ENCODE measurements at regions not wholly inside any gene's neighbourhood (a gene's known extent, or its start where the extent isn't known, plus 50 kb on each side); places are given as distances from the start of the nearest gene placed in this dataset.

DNA sequence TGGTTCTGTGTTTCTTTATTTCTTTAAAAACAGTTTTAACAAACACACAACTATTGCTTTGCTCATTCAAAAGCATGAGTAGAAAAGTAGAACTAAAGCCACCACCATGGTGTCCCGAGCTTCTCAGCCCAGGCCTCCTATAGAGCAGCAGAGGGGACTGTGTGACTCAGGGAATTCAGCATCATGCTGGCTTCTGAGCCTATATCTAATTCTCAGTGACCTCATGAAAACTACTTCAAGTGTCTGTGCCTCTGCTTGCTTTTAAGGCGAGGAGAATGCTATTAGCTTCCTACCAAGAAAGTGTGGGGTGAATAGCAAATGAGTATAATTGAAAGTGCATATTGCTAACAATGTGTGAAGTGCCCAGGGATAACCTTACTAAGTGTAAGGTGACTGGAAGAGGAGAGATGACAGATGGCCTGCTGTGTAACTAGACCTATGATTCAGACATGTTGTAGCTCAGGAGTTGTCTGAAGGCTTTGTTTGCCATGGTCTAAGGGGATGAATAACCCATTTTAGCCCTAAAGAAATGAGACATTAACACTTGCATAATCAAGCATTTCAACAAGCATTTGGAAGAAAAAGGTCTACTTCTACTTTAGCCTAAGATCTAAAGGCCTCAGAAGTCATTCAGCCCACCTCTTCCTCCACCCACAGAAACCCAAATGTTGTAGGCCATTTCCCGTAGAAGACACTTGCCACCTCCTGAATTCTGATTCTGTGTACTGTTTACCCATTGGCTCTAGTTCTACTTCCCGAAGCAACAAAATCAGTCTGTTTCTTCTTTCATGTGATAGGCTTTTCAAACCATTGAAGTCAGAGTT, 121.5 kb upstream of the ARG1 start:
- no peak for TF ChIP-seq POLR2A (IDR thresholded peaks at IDR 0.05; ENCODE audit: low read depth, low read length)
- no peak for TF ChIP-seq CTCF (conservative IDR thresholded peaks at IDR 0.05; ENCODE audit: low read depth, low read length)
- no peak for TF ChIP-seq FOS (IDR thresholded peaks at IDR 0.05; ENCODE audit: low read depth, low read length)
